Neuron (in vitro differentiated cells): ENCODE measurements at regions not wholly inside any gene's neighbourhood (a gene's known extent, or its start where the extent isn't known, plus 50 kb on each side); places are given as distances from the start of the nearest gene placed in this dataset.

Source experiments
- H2AFZ ChIP-seq: one replicate; pipeline ENCODE4 v1.6.1; 2013; ENCODE audit warnings: low read depth, mild to moderate bottlenecking, inconsistent platforms, low read length, moderate library complexity
- H3K27me3 ChIP-seq: one replicate; pipeline ENCODE4 v1.6.1; 2013; ENCODE audit warnings: low read length; ENCODE audit not compliant: insufficient read depth
- H3K36me3 ChIP-seq: one replicate; pipeline ENCODE4 v1.6.1; 2013; ENCODE audit warnings: low read length; ENCODE audit not compliant: insufficient read depth
- H3K4me1 ChIP-seq: one replicate; pipeline ENCODE4 v1.6.1; 2013; ENCODE audit warnings: low read length; ENCODE audit not compliant: insufficient read depth
- H3K4me3 ChIP-seq: 2 replicates; pipeline ENCODE4 v1.5.1; 2013; ENCODE audit warnings: mild to moderate bottlenecking, low read length, moderate library complexity
- H3K9me3 ChIP-seq: one replicate; pipeline ENCODE4 v1.6.1; 2013; ENCODE audit warnings: low read length

DNA sequence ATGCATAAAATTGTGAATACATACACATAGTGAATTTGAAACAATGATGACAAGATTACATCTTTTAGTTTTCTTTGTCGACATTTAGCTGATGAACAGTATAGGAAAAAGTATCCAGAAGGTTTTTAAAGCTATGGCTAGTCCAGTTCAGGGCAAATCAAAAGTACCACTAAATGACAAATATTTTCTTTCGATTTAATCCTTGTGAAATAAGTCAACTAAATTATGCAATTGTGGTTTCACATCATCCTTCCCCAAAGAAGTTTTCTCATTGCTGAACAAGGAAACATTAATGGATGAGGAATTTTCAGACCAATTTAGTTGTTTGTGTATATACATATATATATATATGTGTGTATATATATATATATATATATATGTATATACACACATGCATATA is 774.0 kb downstream of the DNAJB9 start:
- no peak overlapping the region for H3K4me3 ChIP-seq
- no peaks in the 10 kb centered on the region for H3K27me3 ChIP-seq
- H2AFZ ChIP-seq, result no peak overlapping the region
- no peaks in the 10 kb centered on the region for H3K36me3 ChIP-seq
- no peaks in the 10 kb centered on the region for H3K4me1 ChIP-seq
- H3K9me3 ChIP-seq, result no peaks in the 10 kb centered on the region

DNA sequence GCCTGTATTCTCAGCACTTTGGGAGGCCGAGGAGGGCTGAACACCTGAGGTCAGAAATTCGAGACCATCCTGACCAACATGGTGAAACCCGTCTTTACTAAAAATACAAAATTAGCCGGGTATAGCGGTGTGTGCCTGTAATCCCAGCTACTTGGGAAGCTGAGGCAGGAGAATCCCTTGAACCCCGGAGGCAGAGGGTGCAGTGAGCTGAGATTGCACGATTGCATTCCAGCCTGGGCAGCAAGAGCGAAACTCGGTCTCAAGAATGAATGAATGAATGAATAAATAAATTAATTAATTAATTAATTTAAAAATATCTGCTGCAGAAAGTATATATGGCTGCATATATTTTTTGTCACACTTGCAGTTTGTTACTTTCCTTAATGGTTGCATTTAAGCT is 781.8 kb downstream of the DNAJB9 start:
- H3K4me3 ChIP-seq, result no peak overlapping the region
- no peaks in the 10 kb centered on the region for H3K36me3 ChIP-seq
- no peaks in the 10 kb centered on the region for H3K27me3 ChIP-seq
- no peaks in the 10 kb centered on the region for H3K9me3 ChIP-seq
- H2AFZ ChIP-seq, result no peak overlapping the region
- H3K4me1 ChIP-seq, result no peaks in the 10 kb centered on the region

DNA sequence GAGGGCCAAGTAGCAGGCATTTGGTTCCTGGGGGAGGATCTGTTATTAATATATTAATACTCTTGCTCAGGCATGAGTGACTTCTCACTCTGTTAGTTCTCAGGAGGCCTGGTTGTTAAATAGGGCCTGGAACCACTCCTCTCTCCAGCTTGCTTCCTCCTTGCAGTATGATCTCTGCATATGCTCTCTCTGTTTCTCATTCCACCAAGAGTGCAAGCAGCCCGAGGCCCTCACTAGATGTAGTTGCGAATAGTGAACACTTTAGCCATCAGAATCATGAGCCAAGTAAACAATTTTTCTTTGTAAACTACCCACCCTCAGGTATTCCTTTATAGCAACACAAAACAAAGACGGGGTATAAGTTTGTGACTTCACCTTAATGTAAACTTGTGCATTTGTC is 784.3 kb downstream of the DNAJB9 start:
- H3K36me3 ChIP-seq, result no peaks in the 10 kb centered on the region
- H3K27me3 ChIP-seq, result no peaks in the 10 kb centered on the region
- H3K4me3 ChIP-seq, result no peak overlapping the region
- no peaks in the 10 kb centered on the region for H3K9me3 ChIP-seq
- no peaks in the 10 kb centered on the region for H3K4me1 ChIP-seq
- H2AFZ ChIP-seq, result no peak overlapping the region

DNA sequence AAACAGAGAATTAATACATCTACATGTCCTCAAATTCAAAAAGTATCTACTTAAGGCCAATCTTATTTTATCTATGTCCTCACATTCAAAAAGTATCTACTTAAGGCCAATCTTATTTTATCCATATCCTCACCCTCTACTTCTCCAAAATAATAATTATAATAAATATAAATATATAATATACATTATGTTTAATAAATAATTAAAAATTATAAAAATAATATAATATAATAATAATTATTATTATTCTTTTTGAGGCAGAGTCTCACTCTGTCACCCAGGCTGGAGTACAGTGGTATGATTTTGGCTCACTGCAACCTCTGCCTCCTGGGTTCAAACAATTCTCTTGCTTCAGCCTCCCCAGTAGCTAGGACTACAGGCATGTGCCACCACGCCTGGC is 784.9 kb downstream of the DNAJB9 start:
- no peaks in the 10 kb centered on the region for H3K4me1 ChIP-seq
- no peak overlapping the region for H3K4me3 ChIP-seq
- H3K9me3 ChIP-seq, result no peaks in the 10 kb centered on the region
- no peaks in the 10 kb centered on the region for H3K36me3 ChIP-seq
- no peak overlapping the region for H2AFZ ChIP-seq
- no peaks in the 10 kb centered on the region for H3K27me3 ChIP-seq

DNA sequence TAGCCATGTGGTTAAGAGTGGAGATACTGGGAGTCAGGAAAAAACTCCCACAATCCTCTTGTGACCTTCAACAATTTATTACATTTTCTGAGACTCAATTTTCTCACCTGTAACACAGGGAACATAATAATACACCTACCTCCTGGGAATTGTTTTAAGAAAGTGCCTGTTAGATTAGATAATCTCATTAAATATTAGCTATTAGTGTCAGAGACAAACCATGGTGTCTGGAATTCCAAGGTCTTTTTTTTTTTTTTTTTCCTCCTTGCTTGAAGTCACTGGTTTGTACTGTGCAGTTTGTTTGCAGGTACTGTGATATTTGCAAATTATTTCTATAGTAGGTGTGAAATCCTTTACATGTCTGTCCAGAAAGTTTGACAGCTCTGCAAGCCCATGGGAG is 806.1 kb downstream of the DNAJB9 start:
- no peaks in the 10 kb centered on the region for H3K27me3 ChIP-seq
- H3K4me3 ChIP-seq, result no peak overlapping the region
- no peaks in the 10 kb centered on the region for H3K36me3 ChIP-seq
- H3K4me1 ChIP-seq, result no peaks in the 10 kb centered on the region
- no peaks in the 10 kb centered on the region for H3K9me3 ChIP-seq
- no peak overlapping the region for H2AFZ ChIP-seq

DNA sequence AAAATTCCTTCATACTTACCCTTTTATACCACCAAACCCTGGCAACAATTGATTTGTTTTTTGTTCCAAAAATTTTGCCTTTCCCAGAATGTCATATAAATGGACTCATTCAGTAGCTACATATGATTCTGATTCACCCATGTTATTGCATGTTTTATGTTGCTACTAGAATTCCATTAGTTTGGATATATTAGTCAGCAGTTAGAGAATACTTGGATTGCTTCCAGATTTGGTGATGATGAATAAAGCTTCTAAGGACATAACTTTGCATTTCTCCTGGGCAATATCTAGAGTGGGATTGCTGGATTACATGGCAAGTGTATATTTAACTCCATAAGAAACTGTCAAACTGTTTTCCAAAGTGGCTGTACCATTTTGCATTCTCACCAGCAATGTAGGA is 806.9 kb downstream of the DNAJB9 start:
- Histone ChIP-seq H3K27me3 (no peaks in the 10 kb centered on the region), H3K36me3 (no peaks in the 10 kb centered on the region), H3K4me1 (no peaks in the 10 kb centered on the region), H2AFZ (no peak overlapping the region), H3K9me3 (no peaks in the 10 kb centered on the region), H3K4me3 (no peak overlapping the region)

DNA sequence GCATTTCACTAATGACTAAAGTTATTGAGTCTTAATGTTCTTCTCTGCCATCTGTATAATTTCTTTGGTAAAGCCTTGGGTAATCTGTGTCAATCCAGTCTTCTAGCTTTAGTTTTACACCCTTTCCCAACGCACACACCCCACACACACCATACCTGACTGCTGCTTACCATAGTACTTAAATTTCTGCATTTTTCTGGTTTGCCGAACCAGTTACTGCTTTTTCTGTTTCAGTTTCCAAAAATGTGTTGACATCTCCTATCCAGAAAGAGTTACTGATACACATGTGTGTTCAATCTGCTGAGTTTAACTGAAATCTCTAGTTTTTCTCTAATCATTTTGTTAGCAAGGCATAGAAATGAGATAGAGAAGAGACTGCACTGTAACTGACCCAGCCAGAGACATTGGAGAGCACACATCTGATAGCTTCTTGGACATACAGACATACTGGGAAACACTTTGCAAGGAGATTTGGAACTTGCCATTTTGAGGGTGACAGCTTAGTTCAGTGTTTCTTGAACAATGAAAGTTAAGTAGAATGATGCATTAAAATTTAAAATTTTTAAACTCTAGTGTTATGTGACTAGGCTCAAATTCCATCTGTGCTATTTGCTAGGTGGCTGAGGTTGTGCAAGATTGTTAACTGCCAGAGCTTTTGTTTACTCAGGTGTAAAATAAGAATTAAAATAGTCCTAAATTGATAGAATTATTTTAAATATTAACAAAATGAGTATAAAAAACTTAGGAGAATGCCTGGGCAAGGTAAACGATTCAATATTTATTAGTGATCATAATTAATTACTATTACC is 807.6 kb downstream of the DNAJB9 start:
- no peak overlapping the region for H2AFZ ChIP-seq
- no peaks in the 10 kb centered on the region for H3K4me1 ChIP-seq
- no peak overlapping the region for H3K4me3 ChIP-seq
- H3K9me3 ChIP-seq, result no peaks in the 10 kb centered on the region
- no peaks in the 10 kb centered on the region for H3K36me3 ChIP-seq
- H3K27me3 ChIP-seq, result no peaks in the 10 kb centered on the region

DNA sequence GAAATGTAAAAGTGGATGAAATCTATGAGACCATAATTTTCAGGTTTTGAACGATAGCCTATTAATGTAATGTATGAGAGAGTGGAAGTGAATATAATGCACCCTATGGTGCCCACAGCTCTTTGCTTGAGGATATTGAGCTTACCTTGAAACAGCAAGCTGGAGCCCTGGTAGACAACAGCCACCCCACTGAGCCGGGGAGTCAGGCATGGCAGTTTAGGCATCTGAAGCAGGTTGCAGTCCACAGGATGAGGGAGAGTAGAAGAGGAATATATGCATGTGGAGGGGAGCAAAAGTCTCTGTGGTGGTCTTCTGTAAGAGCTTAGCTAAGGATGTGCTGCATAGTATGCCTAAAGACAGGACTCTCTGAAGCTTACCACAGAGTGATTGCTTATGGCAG is 817.3 kb downstream of the DNAJB9 start:
- H3K27me3 ChIP-seq, result no peaks in the 10 kb centered on the region
- H2AFZ ChIP-seq, result no peak overlapping the region
- H3K36me3 ChIP-seq, result no peaks in the 10 kb centered on the region
- H3K4me3 ChIP-seq, result no peak overlapping the region
- H3K4me1 ChIP-seq, result no peaks in the 10 kb centered on the region
- H3K9me3 ChIP-seq, result no peaks in the 10 kb centered on the region

DNA sequence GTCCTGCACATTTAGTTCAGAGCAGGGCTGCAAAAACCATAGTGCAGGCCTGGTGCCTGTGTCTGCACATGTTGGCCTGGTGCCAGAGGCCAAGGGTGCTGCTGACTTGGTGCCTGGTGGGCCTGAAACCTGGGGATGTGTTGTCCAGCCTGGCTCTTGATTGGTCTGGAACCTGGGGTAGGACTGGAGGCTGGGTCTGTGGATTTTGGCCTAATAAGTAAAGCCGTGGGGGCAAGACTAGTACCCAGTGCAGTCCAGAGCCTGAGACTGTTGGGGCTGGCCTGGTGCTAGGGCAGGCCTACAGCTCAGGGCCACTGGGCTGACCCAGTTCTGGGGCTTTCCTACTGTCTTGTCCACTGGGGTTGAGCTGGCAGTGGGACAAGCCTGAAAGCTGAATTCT is 817.9 kb downstream of the DNAJB9 start:
- no peaks in the 10 kb centered on the region for H3K4me1 ChIP-seq
- H3K9me3 ChIP-seq, result no peaks in the 10 kb centered on the region
- no peaks in the 10 kb centered on the region for H3K27me3 ChIP-seq
- H3K36me3 ChIP-seq, result no peaks in the 10 kb centered on the region
- H3K4me3 ChIP-seq, result no peak overlapping the region
- H2AFZ ChIP-seq, result no peak overlapping the region

DNA sequence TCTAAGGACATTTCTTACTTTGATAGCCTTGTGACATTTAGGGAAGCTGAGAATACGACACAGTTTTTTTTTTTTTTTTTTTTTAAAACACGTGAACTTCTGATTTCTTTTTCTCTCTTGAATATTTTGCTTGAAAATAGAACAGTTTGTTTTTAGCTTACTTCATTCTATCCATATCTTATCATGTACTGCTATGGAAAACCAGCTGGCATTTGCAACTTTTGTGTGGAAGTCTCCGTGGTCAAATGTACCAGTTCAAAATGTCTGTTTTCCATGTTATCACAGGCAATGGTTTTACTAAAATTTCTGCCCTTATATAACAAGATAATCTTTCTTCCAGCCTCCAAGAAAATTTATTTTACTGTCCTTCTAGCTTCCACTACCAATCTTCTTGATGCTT is 821.6 kb downstream of the DNAJB9 start:
- Histone ChIP-seq H2AFZ (no peak overlapping the region), H3K9me3 (no peaks in the 10 kb centered on the region), H3K4me1 (no peaks in the 10 kb centered on the region), H3K27me3 (no peaks in the 10 kb centered on the region), H3K4me3 (no peak overlapping the region), H3K36me3 (no peaks in the 10 kb centered on the region)

DNA sequence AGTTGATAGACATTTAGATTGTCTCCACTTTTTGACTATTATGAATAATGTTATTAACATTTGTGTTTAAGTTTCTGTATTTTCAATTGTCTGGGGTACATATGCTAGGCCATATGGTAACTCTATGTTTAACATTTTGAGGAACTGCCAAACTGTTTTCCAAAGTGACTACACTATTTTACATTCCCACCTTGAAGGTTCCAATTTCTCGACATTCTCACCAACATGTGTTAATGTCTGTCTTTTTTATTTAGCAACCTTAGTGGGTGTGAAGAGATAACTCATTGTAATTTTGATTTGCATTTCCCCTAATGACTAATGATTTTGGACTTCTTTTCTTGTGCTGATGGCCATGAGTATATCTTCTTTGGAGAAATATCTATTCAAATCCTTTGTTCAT is 832.4 kb downstream of the DNAJB9 start:
- no peaks in the 10 kb centered on the region for H3K36me3 ChIP-seq
- no peaks in the 10 kb centered on the region for H3K4me1 ChIP-seq
- H2AFZ ChIP-seq, result no peak overlapping the region
- H3K9me3 ChIP-seq, result no peaks in the 10 kb centered on the region
- H3K4me3 ChIP-seq, result no peak overlapping the region
- no peaks in the 10 kb centered on the region for H3K27me3 ChIP-seq

DNA sequence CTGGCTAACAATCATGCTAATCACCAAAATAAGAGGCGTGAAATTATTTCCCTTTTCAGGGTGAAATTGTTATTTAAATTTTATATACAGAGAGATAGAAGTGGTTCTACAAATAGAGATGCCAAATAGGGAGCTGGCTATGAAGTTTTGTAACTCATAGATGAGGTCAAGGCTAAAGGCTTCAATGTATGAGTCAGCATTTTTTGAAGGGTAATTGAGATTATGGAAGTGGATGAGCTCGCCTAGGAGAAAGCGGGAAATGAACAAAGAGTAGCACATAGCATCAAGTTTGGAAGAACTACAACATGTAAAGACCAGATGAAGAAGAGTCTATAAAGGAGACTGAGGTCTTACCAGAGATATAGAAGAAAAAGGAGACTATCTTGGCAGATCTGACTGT is 838.1 kb downstream of the DNAJB9 start:
- H3K27me3 ChIP-seq, result no peaks in the 10 kb centered on the region
- no peak overlapping the region for H2AFZ ChIP-seq
- no peak overlapping the region for H3K4me3 ChIP-seq
- H3K9me3 ChIP-seq, result no peaks in the 10 kb centered on the region
- no peaks in the 10 kb centered on the region for H3K36me3 ChIP-seq
- H3K4me1 ChIP-seq, result no peaks in the 10 kb centered on the region

DNA sequence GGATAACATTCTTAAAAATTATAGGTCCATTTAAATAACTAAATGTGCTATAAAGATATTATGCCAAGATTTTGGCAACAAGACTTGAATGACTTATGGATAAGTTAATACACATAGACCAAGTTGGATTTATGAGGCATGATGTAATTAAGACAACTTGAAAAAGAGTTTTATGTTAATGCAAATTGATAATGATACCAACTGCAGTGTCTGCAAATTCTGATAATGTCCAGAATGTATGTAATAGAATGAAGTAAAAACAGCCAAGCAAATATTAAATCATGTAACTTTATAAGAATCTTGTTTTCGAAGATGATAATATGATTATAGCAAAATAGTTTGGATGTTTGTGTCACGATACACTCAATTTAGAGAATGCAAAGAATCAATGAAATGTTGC is 868.3 kb downstream of the DNAJB9 start:
- H3K4me3 ChIP-seq, result no peak overlapping the region
- H3K27me3 ChIP-seq, result no peaks in the 10 kb centered on the region
- no peaks in the 10 kb centered on the region for H3K36me3 ChIP-seq
- H3K4me1 ChIP-seq, result no peaks in the 10 kb centered on the region
- H2AFZ ChIP-seq, result no peak overlapping the region
- no peaks in the 10 kb centered on the region for H3K9me3 ChIP-seq

DNA sequence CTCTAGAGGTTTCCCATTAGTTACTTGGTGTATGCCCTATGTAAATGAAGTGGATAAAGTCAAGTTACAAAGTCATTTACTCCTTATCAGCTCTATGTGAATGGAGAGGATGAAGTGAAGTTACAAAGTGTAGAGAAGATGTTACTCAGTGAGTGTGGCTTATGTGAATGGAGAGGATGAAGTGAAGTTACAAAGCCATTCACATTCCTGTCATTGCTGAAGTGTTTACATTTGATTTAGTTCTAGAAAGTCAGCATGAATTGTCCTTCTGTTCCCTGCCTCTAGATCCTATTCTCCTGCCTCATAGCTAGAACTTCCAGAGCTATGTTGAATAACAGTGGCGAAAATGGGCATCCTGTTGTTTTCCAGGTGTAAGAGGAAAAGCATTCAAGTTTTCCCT is 880.1 kb downstream of the DNAJB9 start:
- H3K9me3 ChIP-seq, result no peaks in the 10 kb centered on the region
- no peaks in the 10 kb centered on the region for H3K27me3 ChIP-seq
- no peak overlapping the region for H3K4me3 ChIP-seq
- H3K4me1 ChIP-seq, result no peaks in the 10 kb centered on the region
- H2AFZ ChIP-seq, result no peak overlapping the region
- no peaks in the 10 kb centered on the region for H3K36me3 ChIP-seq
